ENCODE measurements at regions not wholly inside any gene's neighbourhood (a gene's known extent, or its start where the extent isn't known, plus 50 kb on each side); places are given as distances from the start of the nearest gene placed in this dataset.

- no TSS peak for BruUV-seq (replicated peaks)
- RAD21 ChIA-PET (ENCODE audit: low non-redundant PET in 1 of 2, low total read pairs in 2 of 2, uncharacterized antibody in 2 of 2, unreplicated experiment in 2 of 2) = no interaction called here
These were observed 122.8 kb downstream of the KDM5D start for GRCh38 chrY:19621756-19622155.

GRCh38 chrY:19601113-19601512 lies 143.4 kb downstream of the KDM5D start:
- H3K27ac ChIP-seq (ENCODE audit: low read depth, low read length) = no peak overlapping the region
- RAD21 ChIA-PET (ENCODE audit: low non-redundant PET in 1 of 2, low total read pairs in 2 of 2, uncharacterized antibody in 2 of 2, unreplicated experiment in 2 of 2) = no interaction called here
- no peaks in the 10 kb centered on the region for H3K36me3 ChIP-seq (ENCODE audit: control insufficient read depth in 1 of 2, insufficient read depth in 2 of 2, low read length in 2 of 2)
- no peaks in the 10 kb centered on the region for H3K27me3 ChIP-seq (ENCODE audit: insufficient read depth, low read length)
- BruUV-seq (replicated peaks) = no TSS peak
- H3K4me1 ChIP-seq (ENCODE audit: control insufficient read depth in 1 of 2, insufficient read depth in 2 of 2, low read length in 2 of 2) = no peaks in the 10 kb centered on the region
- no peaks in the 10 kb centered on the region for H4K20me1 ChIP-seq (ENCODE audit: insufficient read depth)
- H3K9ac ChIP-seq (ENCODE audit: low read length) = no peak overlapping the region
- POLR2A ChIA-PET = no interaction called here
- CTCF ChIA-PET = no interaction called here
- H3K4me3 ChIP-seq (replicated peaks in 1 of 2; ENCODE audit: low read depth in 1 of 2, low read length in 2 of 2) = no peak overlapping the region
- DNase-seq (ENCODE audit: low read depth, low spot score) (no peak), ATAC-seq (no peak)
- TF ChIP-seq SRF (IDR thresholded peaks at IDR 0.05; ENCODE audit: low read depth) (no peak), TCF7L2 (IDR thresholded peaks at IDR 0.05; ENCODE audit: borderline replicate concordance, extremely low read depth, insufficient read depth, insufficient read length) (no peak), ATF3 (IDR thresholded peaks at IDR 0.05) (no peak), EZH2 (IDR thresholded peaks at IDR 0.05) (no peak), REST (IDR thresholded peaks at IDR 0.05; ENCODE audit: low read depth) (no peak)
- no peak overlapping the region for H2AFZ ChIP-seq (ENCODE audit: low read depth, low read length, poor library complexity, severe bottlenecking)
- H3K79me2 ChIP-seq (ENCODE audit: insufficient read depth, low read length) = no peaks in the 10 kb centered on the region
- intact Hi-C loops (cut with micrococcal nuclease) = no loop called here
- no peaks in the 10 kb centered on the region for H3K9me2 ChIP-seq (ENCODE audit: insufficient read depth)
- H3K4me2 ChIP-seq (ENCODE audit: low read length) = no peak overlapping the region
- H3K9me3 ChIP-seq (ENCODE audit: control insufficient read depth in 1 of 2, insufficient read depth in 1 of 2, low read depth in 1 of 2, low read length in 2 of 2) = no peaks in the 10 kb centered on the region

More at GRCh38 chrY:19621756-19622155, 122.8 kb downstream of the KDM5D start:
- Histone ChIP-seq H3K4me3 (replicated peaks in 1 of 2; ENCODE audit: low read depth in 1 of 2, low read length in 2 of 2) (no peak overlapping the region), H3K9me2 (ENCODE audit: insufficient read depth) (no peaks in the 10 kb centered on the region), H3K4me2 (ENCODE audit: low read length) (no peak overlapping the region), H3K27ac (ENCODE audit: low read depth, low read length) (no peak overlapping the region), H3K36me3 (ENCODE audit: control insufficient read depth in 1 of 2, insufficient read depth in 2 of 2, low read length in 2 of 2) (no peaks in the 10 kb centered on the region), H3K79me2 (ENCODE audit: insufficient read depth, low read length) (no peaks in the 10 kb centered on the region), H4K20me1 (ENCODE audit: insufficient read depth) (no peaks in the 10 kb centered on the region), H2AFZ (ENCODE audit: low read depth, low read length, poor library complexity, severe bottlenecking) (no peak overlapping the region), H3K9me3 (ENCODE audit: control insufficient read depth in 1 of 2, insufficient read depth in 1 of 2, low read depth in 1 of 2, low read length in 2 of 2) (no peaks in the 10 kb centered on the region), H3K27me3 (ENCODE audit: insufficient read depth, low read length) (no peaks in the 10 kb centered on the region), H3K9ac (ENCODE audit: low read length) (no peak overlapping the region), H3K4me1 (ENCODE audit: control insufficient read depth in 1 of 2, insufficient read depth in 2 of 2, low read length in 2 of 2) (no peaks in the 10 kb centered on the region)
- intact Hi-C loops (cut with micrococcal nuclease) = no loop called here
- POLR2A ChIA-PET = no interaction called here
- DNase-seq (ENCODE audit: low read depth, low spot score) (no peak), ATAC-seq (no peak)
- no peak for TF ChIP-seq CEBPB (IDR thresholded peaks at IDR 0.05; ENCODE audit: low read depth)
- CTCF ChIA-PET = no interaction called here
